SJCRH30 (cell line): ENCODE measurements at regions not wholly inside any gene's neighbourhood (a gene's known extent, or its start where the extent isn't known, plus 50 kb on each side); places are given as distances from the start of the nearest gene placed in this dataset.
A peak's percentile ranks its signal among the peaks of the same experiment; 100 is the strongest.

Experiments used
- DNase-seq, 2 experiments: peaks; one replicate each; pipeline ENCODE4 v3.0.0-alpha.2; 2015 to 2020
- H3K27ac ChIP-seq: fragments of 250-450 bp; sonication (Bioruptor Pico); 2 replicates; pipeline ENCODE4 v1.5.1; 2020; ENCODE audit warnings: mild to moderate bottlenecking, moderate library complexity
- H3K27me3 ChIP-seq: fragments of 250-450 bp; sonication (Bioruptor Pico); 2 replicates; pipeline ENCODE4 v1.5.1; 2020; ENCODE audit warnings: mild to moderate bottlenecking, moderate library complexity
- H3K36me3 ChIP-seq: fragments of 250-450 bp; sonication (Bioruptor Pico); 2 replicates; pipeline ENCODE4 v1.5.1; 2020; ENCODE audit warnings: mild to moderate bottlenecking, moderate library complexity
- H3K4me1 ChIP-seq: fragments of 250-450 bp; sonication (Bioruptor Pico); 2 replicates; pipeline ENCODE4 v1.5.1; 2020; ENCODE audit warnings: mild to moderate bottlenecking, moderate library complexity
- H3K4me3 ChIP-seq: fragments of 250-450 bp; sonication (Bioruptor Pico); 2 replicates; pipeline ENCODE4 v1.5.1; 2020; ENCODE audit warnings: mild to moderate bottlenecking, moderate library complexity
- H3K9me3 ChIP-seq: fragments of 250-450 bp; sonication (Bioruptor Pico); replicated peaks from 2 replicates; pipeline ENCODE4 v1.5.1; 2020; ENCODE audit warnings: mild to moderate bottlenecking, moderate library complexity

GRCh38 chr14:87160989-87161388 lies 832.0 kb downstream of the GALC start:
- Histone ChIP-seq H3K27ac (no peak overlapping the region), H3K4me3 (no peak overlapping the region), H3K36me3 (no peaks in the 10 kb centered on the region)

GRCh38 chr14:87158283-87158682 lies 834.7 kb downstream of the GALC start:
- no peaks in the 10 kb centered on the region for H3K9me3 ChIP-seq
- H3K27me3 ChIP-seq: no peaks in the 10 kb centered on the region
- no peaks in the 10 kb centered on the region for H3K4me1 ChIP-seq
- no peak overlapping the region for H3K27ac ChIP-seq
- no peak for DNase-seq
- no peak overlapping the region for H3K4me3 ChIP-seq
- H3K36me3 ChIP-seq: no peaks in the 10 kb centered on the region

More at GRCh38 chr14:87160989-87161388, 832.0 kb downstream of the GALC start:
- Histone ChIP-seq H3K4me1 (no peaks in the 10 kb centered on the region), H3K27me3 (no peaks in the 10 kb centered on the region), H3K9me3 (no peaks in the 10 kb centered on the region)
- no peak for DNase-seq

- no peak for DNase-seq
- Histone ChIP-seq H3K4me1 (no peaks in the 10 kb centered on the region), H3K36me3 (no peaks in the 10 kb centered on the region), H3K4me3 (no peak overlapping the region), H3K27ac (no peak overlapping the region), H3K9me3 (no peaks in the 10 kb centered on the region), H3K27me3 (no peaks in the 10 kb centered on the region)
Measured at GRCh38 chr14:87156878-87157277, 836.1 kb downstream of the GALC start.

GRCh38 chr14:87155856-87156488 lies 837.0 kb downstream of the GALC start:
- Histone ChIP-seq H3K27me3 (no peaks in the 10 kb centered on the region), H3K27ac (no peak overlapping the region), H3K4me3 (no peak overlapping the region), H3K4me1 (no peaks in the 10 kb centered on the region), H3K9me3 (no peaks in the 10 kb centered on the region), H3K36me3 (no peaks in the 10 kb centered on the region)
- DNase-seq: no peak

- no peak for DNase-seq
- Histone ChIP-seq H3K9me3 (no peaks in the 10 kb centered on the region), H3K4me1 (no peaks in the 10 kb centered on the region)
Measured at GRCh38 chr14:87153901-87154300, 839.1 kb downstream of the GALC start.

GRCh38 chr14:87153391-87153790 lies 839.6 kb downstream of the GALC start:
- DNase-seq: no peak
- H3K4me1 ChIP-seq: peaks cover 1% of the 10 kb centered on the region; the same call in 1 of the 2 replicates
- no peak overlapping the region for H3K27ac ChIP-seq
- H3K9me3 ChIP-seq: no peaks in the 10 kb centered on the region
- no peak overlapping the region for H3K4me3 ChIP-seq
- H3K27me3 ChIP-seq: no peaks in the 10 kb centered on the region
- H3K36me3 ChIP-seq: no peaks in the 10 kb centered on the region

More at GRCh38 chr14:87153901-87154300, 839.1 kb downstream of the GALC start:
- Histone ChIP-seq H3K36me3 (no peaks in the 10 kb centered on the region), H3K4me3 (no peak overlapping the region), H3K27me3 (no peaks in the 10 kb centered on the region), H3K27ac (no peak overlapping the region)

- H3K27ac ChIP-seq: no peak overlapping the region
- H3K4me3 ChIP-seq: no peak overlapping the region
- no peaks in the 10 kb centered on the region for H3K9me3 ChIP-seq
- peaks cover 3% of the 10 kb centered on the region; the same call in 1 of the 2 replicates for H3K4me1 ChIP-seq
- no peaks in the 10 kb centered on the region for H3K36me3 ChIP-seq
- no peaks in the 10 kb centered on the region for H3K27me3 ChIP-seq
- no peak for DNase-seq
Measured at GRCh38 chr14:87152693-87153092, 840.3 kb downstream of the GALC start.

- H3K27ac ChIP-seq: no peak overlapping the region
- H3K27me3 ChIP-seq: no peaks in the 10 kb centered on the region
- DNase-seq: no peak
- peaks cover 3% of the 10 kb centered on the region; the same call in 1 of the 2 replicates for H3K4me1 ChIP-seq
- H3K36me3 ChIP-seq: no peaks in the 10 kb centered on the region
- no peak overlapping the region for H3K4me3 ChIP-seq
- H3K9me3 ChIP-seq: no peaks in the 10 kb centered on the region
Measured at GRCh38 chr14:87149583-87150354, 843.2 kb downstream of the GALC start.

- H3K27ac ChIP-seq: no peak overlapping the region
- DNase-seq: peak in 1 of 2 experiments; percentile 6
Measured at GRCh38 chr14:87148655-87149054, 844.3 kb downstream of the GALC start.

GRCh38 chr14:87142551-87143211 lies 850.3 kb downstream of the GALC start:
- Histone ChIP-seq H3K4me1 (no peaks in the 10 kb centered on the region; the same call in 1 of the 2 replicates), H3K27me3 (no peaks in the 10 kb centered on the region), H3K4me3 (no peak overlapping the region), H3K36me3 (no peaks in the 10 kb centered on the region), H3K27ac (no peak overlapping the region), H3K9me3 (no peaks in the 10 kb centered on the region)
- no peak for DNase-seq

More at GRCh38 chr14:87148655-87149054, 844.3 kb downstream of the GALC start:
- no peaks in the 10 kb centered on the region for H3K9me3 ChIP-seq
- no peaks in the 10 kb centered on the region for H3K36me3 ChIP-seq
- H3K4me1 ChIP-seq: peaks cover 3% of the 10 kb centered on the region; the same call in 1 of the 2 replicates
- H3K4me3 ChIP-seq: no peak overlapping the region
- H3K27me3 ChIP-seq: no peaks in the 10 kb centered on the region

GRCh38 chr14:87141801-87142200 lies 851.2 kb downstream of the GALC start:
- no peak overlapping the region for H3K27ac ChIP-seq
- no peaks in the 10 kb centered on the region for H3K9me3 ChIP-seq
- no peaks in the 10 kb centered on the region for H3K36me3 ChIP-seq
- no peaks in the 10 kb centered on the region for H3K27me3 ChIP-seq
- no peak for DNase-seq
- H3K4me1 ChIP-seq: no peaks in the 10 kb centered on the region; the same call in 1 of the 2 replicates
- H3K4me3 ChIP-seq: no peak overlapping the region

- no peak for DNase-seq
- Histone ChIP-seq H3K36me3 (no peaks in the 10 kb centered on the region), H3K4me3 (no peak overlapping the region), H3K27me3 (no peaks in the 10 kb centered on the region), H3K9me3 (no peaks in the 10 kb centered on the region), H3K27ac (no peak overlapping the region), H3K4me1 (no peaks in the 10 kb centered on the region; the same call in 1 of the 2 replicates)
Measured at GRCh38 chr14:87139299-87139698, 853.7 kb downstream of the GALC start.

- peak; percentile 29 to 51 for DNase-seq
- Histone ChIP-seq H3K36me3 (no peaks in the 10 kb centered on the region), H3K4me3 (no peak overlapping the region), H3K4me1 (peaks cover 8% of the 10 kb centered on the region), H3K9me3 (no peaks in the 10 kb centered on the region), H3K27me3 (no peaks in the 10 kb centered on the region), H3K27ac (peak overlapping the region; percentile 29; the same call in 1 of the 2 replicates)
Measured at GRCh38 chr14:87133073-87133801, 859.7 kb downstream of the GALC start.

- Histone ChIP-seq H3K4me3 (no peak overlapping the region), H3K36me3 (no peaks in the 10 kb centered on the region)
- DNase-seq: peak; percentile 16 to 45
Measured at GRCh38 chr14:87131879-87132278, 861.1 kb downstream of the GALC start.

More at GRCh38 chr14:87131879-87132278, 861.1 kb downstream of the GALC start:
- peak overlapping the region; percentile 34 for H3K27ac ChIP-seq
- H3K27me3 ChIP-seq: no peaks in the 10 kb centered on the region
- no peaks in the 10 kb centered on the region for H3K9me3 ChIP-seq
- peaks cover 8% of the 10 kb centered on the region for H3K4me1 ChIP-seq
